Thoracic aorta (tissue), 2 donors: ENCODE measurements at regions not wholly inside any gene's neighbourhood (a gene's known extent, or its start where the extent isn't known, plus 50 kb on each side); places are given as distances from the start of the nearest gene placed in this dataset.

ENCODE experiments used
- ATAC-seq: fragments of 150-250 bp; one replicate; pipeline ENCODE4 v1.8.0; 2017; ENCODE audit warnings: low read depth; ENCODE audit not compliant: insufficient number of reproducible peaks, low FRiP score
- DNase-seq: peaks from one replicate; pipeline ENCODE4 v3.0.0-alpha.2; 2020; ENCODE audit warnings: low spot score
- H3K27ac ChIP-seq, 2 donors: fragments of 200-600 bp; sonication (generic); 1 replicate in 1 of 2; 2 replicates in 1 of 2; pipeline ENCODE4 v1.5.1; 2016; ENCODE audit warnings: mild to moderate bottlenecking in 2 of 2, moderate library complexity in 2 of 2
- H3K27me3 ChIP-seq: fragments of 200-600 bp; sonication (generic); replicated peaks from 2 replicates; pipeline ENCODE4 v1.6.0; 2016; ENCODE audit warnings: mild to moderate bottlenecking; ENCODE audit not compliant: insufficient read depth
- H3K36me3 ChIP-seq: fragments of 200-600 bp; sonication (generic); one replicate; pipeline ENCODE4 v1.5.1; 2016
- H3K4me1 ChIP-seq, 2 donors: fragments of 200-600 bp; sonication (generic); 1 replicate in 1 of 2; 2 replicates in 1 of 2; pipeline versions ENCODE4 v1.5.1 to v1.6.0; 2016; ENCODE audit warnings: low read depth in 2 of 2, mild to moderate bottlenecking in 1 of 2; ENCODE audit not compliant: control insufficient read depth in 1 of 2
- H3K4me3 ChIP-seq: fragments of 200-600 bp; sonication (generic); 2 replicates; pipeline ENCODE4 v1.5.1; 2016; ENCODE audit warnings: mild to moderate bottlenecking
- H3K9me3 ChIP-seq: fragments of 200-600 bp; sonication (generic); 2 replicates; pipeline ENCODE4 v1.5.1; 2016
- TF ChIP-seq, protein P1 (sequence below): fragments of 200-600 bp; sonication (generic); IDR thresholded peaks from one replicate; pipeline ENCODE4 v1.5.1; 2019; ENCODE audit warnings: antibody characterized with exemption

DNA sequence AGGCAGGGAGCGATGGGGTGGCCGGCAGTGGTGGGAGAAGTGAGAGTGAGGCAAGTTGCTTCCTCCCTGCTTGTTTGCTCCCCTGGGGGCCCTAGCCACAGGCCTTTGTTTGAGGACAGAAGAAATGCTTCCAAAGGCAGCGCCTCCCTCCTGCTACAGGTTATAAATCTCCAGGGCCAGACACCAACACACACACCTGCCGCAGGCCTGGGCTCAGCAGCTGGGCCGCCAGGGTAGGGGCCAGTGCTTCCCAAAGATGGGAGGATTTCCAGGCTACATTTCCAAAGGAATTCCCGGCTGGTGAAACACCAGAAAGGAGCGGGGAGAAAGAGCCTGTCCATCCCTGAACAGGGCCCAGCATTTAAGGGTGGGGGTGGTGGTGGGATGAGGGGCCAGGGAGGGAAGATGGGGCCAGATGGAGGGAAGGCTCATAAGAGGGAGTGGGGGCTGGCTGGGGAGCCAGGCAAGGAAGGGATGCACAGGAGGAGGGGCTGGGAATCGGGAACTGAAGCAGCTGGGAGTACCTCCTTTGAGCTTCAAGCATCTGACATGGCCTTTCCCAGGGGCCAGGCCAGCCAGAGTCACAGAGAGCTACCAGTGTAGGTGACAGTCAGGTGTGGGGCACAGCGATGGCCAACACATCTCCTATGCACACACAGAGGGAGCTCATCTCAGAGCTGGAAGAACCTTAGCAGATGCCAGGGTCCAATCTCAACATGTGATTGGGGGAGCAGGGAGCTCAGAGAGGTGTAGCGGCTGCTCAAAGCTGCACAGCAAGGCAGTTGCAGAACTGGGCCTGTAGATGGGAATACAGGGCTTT is 143.9 kb downstream of the PJA1 start:
- H3K36me3 ChIP-seq = no peaks in the 10 kb centered on the region
- TF ChIP-seq, protein P1, sequence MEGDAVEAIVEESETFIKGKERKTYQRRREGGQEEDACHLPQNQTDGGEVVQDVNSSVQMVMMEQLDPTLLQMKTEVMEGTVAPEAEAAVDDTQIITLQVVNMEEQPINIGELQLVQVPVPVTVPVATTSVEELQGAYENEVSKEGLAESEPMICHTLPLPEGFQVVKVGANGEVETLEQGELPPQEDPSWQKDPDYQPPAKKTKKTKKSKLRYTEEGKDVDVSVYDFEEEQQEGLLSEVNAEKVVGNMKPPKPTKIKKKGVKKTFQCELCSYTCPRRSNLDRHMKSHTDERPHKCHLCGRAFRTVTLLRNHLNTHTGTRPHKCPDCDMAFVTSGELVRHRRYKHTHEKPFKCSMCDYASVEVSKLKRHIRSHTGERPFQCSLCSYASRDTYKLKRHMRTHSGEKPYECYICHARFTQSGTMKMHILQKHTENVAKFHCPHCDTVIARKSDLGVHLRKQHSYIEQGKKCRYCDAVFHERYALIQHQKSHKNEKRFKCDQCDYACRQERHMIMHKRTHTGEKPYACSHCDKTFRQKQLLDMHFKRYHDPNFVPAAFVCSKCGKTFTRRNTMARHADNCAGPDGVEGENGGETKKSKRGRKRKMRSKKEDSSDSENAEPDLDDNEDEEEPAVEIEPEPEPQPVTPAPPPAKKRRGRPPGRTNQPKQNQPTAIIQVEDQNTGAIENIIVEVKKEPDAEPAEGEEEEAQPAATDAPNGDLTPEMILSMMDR = no peak
- no peaks in the 10 kb centered on the region for H3K9me3 ChIP-seq
- peaks cover 0 to 11% of the 10 kb centered on the region in 2 donors for H3K4me1 ChIP-seq
- no peaks in the 10 kb centered on the region for H3K27me3 ChIP-seq
- DNase-seq (no peak), ATAC-seq (no peak)
- no peak overlapping the region for H3K4me3 ChIP-seq
- H3K27ac ChIP-seq = no peak overlapping the region

DNA sequence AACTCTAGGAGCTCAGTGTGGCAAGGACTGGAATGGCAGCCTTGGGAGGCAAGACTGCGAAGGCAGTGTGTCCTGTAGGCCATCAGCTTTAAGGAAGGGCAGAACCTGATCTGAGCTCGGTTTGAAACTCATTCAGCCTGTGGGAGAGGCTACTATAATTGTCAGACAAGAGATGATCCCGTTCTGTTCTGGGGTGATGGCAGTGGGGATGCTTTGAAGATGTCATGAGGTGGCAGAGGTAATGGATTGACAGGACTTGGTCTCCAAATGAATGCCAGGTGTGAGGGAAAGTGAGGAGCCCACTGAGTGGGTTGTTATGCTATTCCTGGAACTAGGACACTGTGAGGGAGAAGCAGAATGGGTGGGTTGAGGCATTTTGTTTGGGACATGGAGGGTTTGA is 144.9 kb downstream of the PJA1 start:
- Histone ChIP-seq H3K27ac (no peak overlapping the region), H3K9me3 (no peaks in the 10 kb centered on the region), H3K36me3 (no peaks in the 10 kb centered on the region), H3K27me3 (no peaks in the 10 kb centered on the region), H3K4me3 (no peak overlapping the region), H3K4me1 (peaks cover 0 to 14% of the 10 kb centered on the region in 2 donors)
- TF ChIP-seq, protein P1 = no peak
- no peak for ATAC-seq
- DNase-seq = no peak

DNA sequence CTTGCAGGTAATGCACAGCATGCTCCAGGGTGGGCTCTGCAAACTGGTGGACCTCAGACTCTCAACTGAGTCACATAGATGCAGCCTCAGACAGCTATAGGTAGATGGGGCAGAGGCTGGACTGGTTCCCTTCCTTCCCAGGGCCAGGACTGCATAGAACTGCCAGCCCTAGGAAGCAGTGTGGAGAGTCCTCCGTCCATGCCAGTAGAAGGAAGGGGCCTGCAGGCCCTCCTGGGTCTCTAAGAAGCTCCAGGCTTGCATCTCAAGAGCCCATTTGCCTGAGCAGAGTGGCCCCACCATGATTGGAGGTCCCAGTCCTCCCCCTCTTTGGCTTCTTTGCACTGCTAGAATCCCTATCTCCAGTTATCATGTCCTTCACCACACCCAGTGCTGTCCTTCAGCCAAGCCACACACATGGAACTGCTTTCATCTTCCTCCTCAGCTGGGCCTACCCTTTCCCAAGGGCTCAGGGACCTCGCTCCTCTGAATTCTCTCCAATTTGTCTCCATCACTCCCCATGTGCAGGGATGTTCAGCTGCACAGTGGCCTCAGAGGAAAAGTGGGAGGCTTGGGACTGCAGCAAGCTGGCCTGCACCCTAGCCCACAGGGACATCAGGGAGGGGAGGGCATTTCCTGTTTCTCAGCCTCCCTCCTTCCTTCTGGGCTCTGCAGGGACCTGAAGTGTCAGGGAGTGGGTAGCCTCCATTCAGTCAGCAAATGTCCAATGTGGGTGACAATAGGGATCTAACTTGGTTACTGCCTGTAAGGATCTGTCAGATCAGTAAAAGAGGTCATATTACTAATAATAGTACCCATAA is 146.0 kb downstream of the PJA1 start:
- Histone ChIP-seq H3K9me3 (no peaks in the 10 kb centered on the region), H3K27ac (no peak overlapping the region), H3K36me3 (no peaks in the 10 kb centered on the region), H3K27me3 (no peaks in the 10 kb centered on the region), H3K4me3 (no peak overlapping the region), H3K4me1 (peaks cover 0 to 9% of the 10 kb centered on the region in 2 donors)
- DNase-seq (no peak), ATAC-seq (no peak)
- TF ChIP-seq, protein P1 = no peak

DNA sequence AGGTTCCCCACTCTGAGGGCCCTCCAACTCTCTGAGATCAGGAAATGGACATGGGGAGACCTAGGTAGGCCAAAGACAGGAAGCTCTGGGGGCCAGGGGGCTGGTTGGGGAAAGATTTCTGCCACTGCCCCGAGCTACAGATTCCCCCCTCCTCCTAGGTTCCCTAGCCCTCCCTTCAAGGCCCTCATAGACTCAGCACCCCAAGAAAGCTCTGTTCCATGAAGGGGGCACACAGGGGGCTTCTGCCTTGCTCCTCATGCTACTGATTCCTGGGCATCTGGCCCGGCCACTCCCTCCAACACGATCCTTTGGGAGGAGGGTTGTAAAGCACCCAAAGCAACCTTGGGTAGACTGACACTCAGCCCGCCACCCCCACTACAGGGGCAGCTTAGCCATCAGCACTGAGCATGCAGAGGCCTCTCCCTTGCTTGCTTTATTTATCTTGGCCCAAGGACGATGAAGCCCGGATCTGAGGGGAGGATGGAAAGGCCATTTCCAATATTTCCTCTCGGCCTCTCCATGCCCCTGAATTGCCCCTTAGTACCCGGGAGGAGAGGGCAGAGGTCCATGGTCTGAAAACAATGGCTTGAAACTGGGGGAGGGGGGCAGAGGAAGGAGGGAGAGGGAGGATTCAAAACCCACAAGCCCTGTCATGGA is 146.7 kb downstream of the PJA1 start:
- ATAC-seq = no peak
- no peaks in the 10 kb centered on the region for H3K27me3 ChIP-seq

More for the DNA sequence above, 146.7 kb downstream of the PJA1 start:
- H3K36me3 ChIP-seq = no peaks in the 10 kb centered on the region
- H3K27ac ChIP-seq = no peak overlapping the region
- DNase-seq = no peak
- H3K9me3 ChIP-seq = no peaks in the 10 kb centered on the region
- H3K4me3 ChIP-seq = no peak overlapping the region
- H3K4me1 ChIP-seq = peaks cover 0 to 7% of the 10 kb centered on the region in 2 donors
- TF ChIP-seq, protein P1 = no peak
